Liver (tissue), 8 donors: ENCODE measurements at regions not wholly inside any gene's neighbourhood (a gene's known extent, or its start where the extent isn't known, plus 50 kb on each side); places are given as distances from the start of the nearest gene placed in this dataset.

Experiments
- DNase-seq: peaks from one replicate; pipeline ENCODE4 v3.0.0-alpha.2; 2017; ENCODE audit warnings: low spot score
- H3K27ac ChIP-seq, 2 donors: one replicate each; pipeline ENCODE4 v1.7.0; 2013; ENCODE audit warnings: inconsistent platforms in 2 of 2, low read length in 2 of 2, control low read depth in 1 of 2, low read depth in 1 of 2, mild to moderate bottlenecking in 1 of 2
- H3K27me3 ChIP-seq, 4 donors: one replicate each; pipeline versions ENCODE4 v1.6.1 to v1.7.0; 2013; ENCODE audit warnings: low read length in 3 of 4, inconsistent platforms in 1 of 4, mild to moderate bottlenecking in 1 of 4, moderate library complexity in 1 of 4; ENCODE audit not compliant: control insufficient read depth in 4 of 4, insufficient read depth in 4 of 4
- H3K36me3 ChIP-seq, 4 donors: one replicate each; pipeline versions ENCODE4 v1.6.1 to v1.7.0; 2013; ENCODE audit warnings: low read length in 3 of 4, mild to moderate bottlenecking in 3 of 4, low read depth in 1 of 4, moderate library complexity in 1 of 4; ENCODE audit not compliant: control insufficient read depth in 4 of 4, insufficient read depth in 3 of 4
- H3K4me1 ChIP-seq, 4 donors: one replicate each; pipeline versions ENCODE4 v1.6.1 to v1.7.0; 2013; ENCODE audit warnings: low read length in 3 of 4, mild to moderate bottlenecking in 3 of 4, moderate library complexity in 1 of 4; ENCODE audit not compliant: control insufficient read depth in 4 of 4, insufficient read depth in 4 of 4
- H3K4me3 ChIP-seq, 3 donors: one replicate each; pipeline versions ENCODE4 v1.6.1 to v1.7.0; 2013; ENCODE audit warnings: low read length in 3 of 3, control low read depth in 1 of 3, low read depth in 1 of 3, mild to moderate bottlenecking in 1 of 3
- H3K9ac ChIP-seq, 2 donors: one replicate each; pipeline ENCODE4 v1.7.0; 2013; ENCODE audit warnings: low read length in 2 of 2, mild to moderate bottlenecking in 2 of 2, moderate library complexity in 2 of 2, control low read depth in 1 of 2, low read depth in 1 of 2
- H3K9me3 ChIP-seq, 4 donors: one replicate each; pipeline versions ENCODE4 v1.6.1 to v1.7.0; 2013; ENCODE audit warnings: low read length in 3 of 4; ENCODE audit not compliant: control insufficient read depth in 4 of 4
- ATF3 ChIP-seq: IDR thresholded peaks from 2 replicates; pipeline ENCODE4 v1.6.1; 2016; ENCODE audit warnings: antibody characterized with exemption
- CTCF ChIP-seq: fragments of 150-350 bp; IDR thresholded peaks from 2 replicates; pipeline ENCODE4 v1.5.1; 2017; ENCODE audit warnings: improper control_type of control experiment, low read depth, low read length; ENCODE audit not compliant: missing input control
- EGR1 ChIP-seq, 2 donors: IDR thresholded peaks; 2 replicates each; pipeline ENCODE4 v1.6.1; 2016 to 2018; ENCODE audit warnings: antibody characterized with exemption in 2 of 2, low read depth in 2 of 2
- FOXA1 ChIP-seq: IDR thresholded peaks from 2 replicates; pipeline ENCODE4 v1.6.1; 2016; ENCODE audit warnings: antibody characterized with exemption
- FOXA2 ChIP-seq: IDR thresholded peaks from 2 replicates; pipeline ENCODE4 v1.6.1; 2016; ENCODE audit warnings: antibody characterized with exemption
- GABPA ChIP-seq, 2 donors: IDR thresholded peaks in 1 of 2; conservative IDR thresholded peaks in 1 of 2; 2 replicates each; pipeline ENCODE4 v1.6.1; 2016; ENCODE audit warnings: antibody characterized with exemption in 2 of 2, mild to moderate bottlenecking in 1 of 2, moderate library complexity in 1 of 2
- HNF4G ChIP-seq: IDR thresholded peaks from 2 replicates; pipeline ENCODE4 v1.6.1; 2016; ENCODE audit warnings: antibody characterized with exemption
- JUND ChIP-seq, 2 donors: IDR thresholded peaks; 2 replicates each; pipeline ENCODE4 v1.6.1; 2016; ENCODE audit warnings: antibody characterized with exemption in 2 of 2
- MAX ChIP-seq: IDR thresholded peaks from 2 replicates; pipeline ENCODE4 v1.6.1; 2016; ENCODE audit warnings: antibody characterized with exemption
- NR2F2 ChIP-seq: IDR thresholded peaks from 2 replicates; pipeline ENCODE4 v1.6.1; 2016; ENCODE audit warnings: antibody characterized with exemption
- RAD21 ChIP-seq, 2 donors: IDR thresholded peaks; 2 replicates each; pipeline ENCODE4 v1.6.1; 2016; ENCODE audit warnings: antibody characterized with exemption in 2 of 2, mild to moderate bottlenecking in 2 of 2
- REST ChIP-seq: IDR thresholded peaks from 2 replicates; pipeline ENCODE4 v1.6.1; 2016; ENCODE audit warnings: antibody characterized with exemption, mild to moderate bottlenecking
- RXRA ChIP-seq, 2 donors: IDR thresholded peaks; 2 replicates each; pipeline ENCODE4 v1.6.1; 2017 to 2018; ENCODE audit warnings: antibody characterized with exemption in 2 of 2, mild to moderate bottlenecking in 1 of 2
- SP1 ChIP-seq: IDR thresholded peaks from 2 replicates; pipeline ENCODE4 v1.6.1; 2018; ENCODE audit warnings: antibody characterized with exemption, mild to moderate bottlenecking
- TAF1 ChIP-seq: conservative IDR thresholded peaks from 2 replicates; pipeline ENCODE4 v1.6.1; 2016; ENCODE audit warnings: antibody characterized with exemption, mild to moderate bottlenecking
- YY1 ChIP-seq: IDR thresholded peaks from 2 replicates; pipeline ENCODE4 v1.6.1; 2016; ENCODE audit warnings: antibody characterized with exemption, mild to moderate bottlenecking
- ZBTB33 ChIP-seq: IDR thresholded peaks from 2 replicates; pipeline ENCODE4 v1.6.1; 2016; ENCODE audit warnings: antibody characterized with exemption
- WGBS: extraction: QIAGEN DNeasy Blood & Tissue Kit; methylation state at CpG from one replicate; pipeline ENCODE4 v1.1.7; 2013; 5-methylcytosine and 5-hydroxymethylcytosine counted together
- donor health status: healthy.
- donor health status: healthy.
- donor health status: healthy.
- donor health status: healthy.
- donor health status: healthy.

- Histone ChIP-seq H3K9ac (no peak overlapping the region), H3K9me3 (no peaks in the 10 kb centered on the region), H3K27ac (peak overlapping the region in 1 of 2 donors; percentile 42), H3K4me3 (no peak overlapping the region), H3K4me1 (no peaks in the 10 kb centered on the region), H3K27me3 (no peaks in the 10 kb centered on the region), H3K36me3 (no peaks in the 10 kb centered on the region)
- TF ChIP-seq FOXA2 (no peak), SP1 (peak; percentile 10), NR2F2 (peak; percentile 23)
- DNase-seq: no peak
- WGBS: 62% methylated on average over 4 of the region's 4 CpGs
These were observed 135.2 kb upstream of the RASGEF1B start for GRCh38 chr4:81606801-81607501.

- no peak overlapping the region for H3K4me3 ChIP-seq
- no peak for TF ChIP-seq MAX
- no peak for TF ChIP-seq REST
- no peak for TF ChIP-seq SP1
- TF ChIP-seq NR2F2: no peak
- TF ChIP-seq ATF3: no peak
- TF ChIP-seq FOXA2: no peak
- TF ChIP-seq HNF4G: no peak
- TF ChIP-seq EGR1 (IDR thresholded peaks at IDR 0.05; ENCODE audit: low read depth in 2 of 2): no peak
- TF ChIP-seq FOXA1: no peak
- no peak for TF ChIP-seq ZBTB33
- H3K9me3 ChIP-seq: no peaks in the 10 kb centered on the region
- peaks cover 0 to under 1% (median 0%) of the 10 kb centered on the region in 4 donors for H3K4me1 ChIP-seq
- no peaks in the 10 kb centered on the region for H3K27me3 ChIP-seq
- no peak overlapping the region for H3K9ac ChIP-seq
- no peak for DNase-seq
- no peaks in the 10 kb centered on the region for H3K36me3 ChIP-seq
- 97% methylated on average over 2 of the region's 2 CpGs for WGBS
- no peak overlapping the region for H3K27ac ChIP-seq
These were observed 134.5 kb upstream of the RASGEF1B start for GRCh38 chr4:81606166-81606565.

- DNase-seq: no peak
- 81% methylated on average over 2 of the region's 2 CpGs for WGBS
- TF ChIP-seq YY1 (no peak), SP1 (no peak), JUND (IDR thresholded peaks at IDR 0.05) (no peak), CTCF (no peak), ZBTB33 (no peak), GABPA (IDR thresholded peaks at IDR 0.05 in 1 of 2, conservative IDR thresholded peaks at IDR 0.05 in 1 of 2) (no peak), RXRA (IDR thresholded peaks at IDR 0.05) (no peak), RAD21 (IDR thresholded peaks at IDR 0.05) (no peak), TAF1 (no peak)
These were observed 133.6 kb upstream of the RASGEF1B start for GRCh38 chr4:81605271-81605670.

More at GRCh38 chr4:81605271-81605670, 133.6 kb upstream of the RASGEF1B start:
- Histone ChIP-seq H3K4me3 (no peak overlapping the region), H3K9me3 (no peaks in the 10 kb centered on the region), H3K36me3 (no peaks in the 10 kb centered on the region), H3K27me3 (no peaks in the 10 kb centered on the region), H3K9ac (no peak overlapping the region), H3K27ac (no peak overlapping the region), H3K4me1 (peaks cover 0 to 9% (median 0%) of the 10 kb centered on the region in 4 donors)
